HG03108 (cell line): ENCODE measurements at regions not wholly inside any gene's neighbourhood (a gene's known extent, or its start where the extent isn't known, plus 50 kb on each side); places are given as distances from the start of the nearest gene placed in this dataset.

ENCODE experiments used
- ATAC-seq: cut with Tn5 transposase; IDR thresholded peaks from one replicate; pipeline ENCODE4 v1.9.1; 2021; ENCODE audit warnings: moderate library complexity; ENCODE audit not compliant: unreplicated experiment

- no peak for ATAC-seq
Observed at GRCh38 chr18:55121397-55122170, 162.3 kb upstream of the CCDC68 start.

DNA sequence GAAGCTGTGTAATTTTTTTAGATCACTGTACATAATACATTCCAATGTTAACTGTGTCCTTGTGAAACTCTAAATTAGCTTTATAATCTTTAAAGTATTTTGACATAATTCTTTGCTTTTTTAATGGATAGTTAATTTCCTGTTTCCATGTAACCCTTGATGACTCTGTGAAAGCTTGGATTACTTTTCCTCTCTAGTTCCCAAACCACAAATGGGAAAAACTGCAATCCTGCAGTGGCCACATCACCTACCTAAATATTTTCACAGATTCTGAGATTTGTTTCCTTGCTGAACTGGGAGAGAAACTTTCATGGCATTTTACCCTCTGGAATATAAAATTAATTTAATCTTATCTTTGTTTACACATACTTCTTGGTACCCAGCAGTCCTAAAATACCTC lies 161.6 kb upstream of the CCDC68 start:
- ATAC-seq: no peak

- ATAC-seq: no peak
Observed at GRCh38 chr18:55119434-55119833, 160.2 kb upstream of the CCDC68 start.

DNA sequence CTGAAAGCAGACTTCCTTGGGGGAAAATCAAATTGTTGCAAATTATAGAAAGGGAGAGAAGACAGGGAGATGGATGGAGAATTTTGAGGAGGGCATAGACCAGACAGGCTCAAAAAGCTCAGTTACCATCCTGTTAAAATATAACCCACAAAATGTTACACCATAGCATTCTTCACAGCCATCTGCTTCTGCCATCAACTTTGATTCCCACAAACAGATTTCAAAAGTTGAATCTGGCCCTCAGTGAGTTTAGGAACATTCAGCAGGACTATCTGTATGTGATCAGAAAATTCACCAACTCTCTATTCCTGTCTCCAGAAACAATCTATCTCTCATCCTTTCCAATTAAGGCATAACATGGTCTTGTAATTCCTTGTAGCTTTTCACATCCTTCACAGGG lies 159.8 kb upstream of the CCDC68 start:
- no peak for ATAC-seq

GRCh38 chr18:55116863-55117262 lies 157.6 kb upstream of the CCDC68 start:
- no peak for ATAC-seq

- ATAC-seq: no peak
Observed at GRCh38 chr18:55115606-55116005, 156.3 kb upstream of the CCDC68 start.

DNA sequence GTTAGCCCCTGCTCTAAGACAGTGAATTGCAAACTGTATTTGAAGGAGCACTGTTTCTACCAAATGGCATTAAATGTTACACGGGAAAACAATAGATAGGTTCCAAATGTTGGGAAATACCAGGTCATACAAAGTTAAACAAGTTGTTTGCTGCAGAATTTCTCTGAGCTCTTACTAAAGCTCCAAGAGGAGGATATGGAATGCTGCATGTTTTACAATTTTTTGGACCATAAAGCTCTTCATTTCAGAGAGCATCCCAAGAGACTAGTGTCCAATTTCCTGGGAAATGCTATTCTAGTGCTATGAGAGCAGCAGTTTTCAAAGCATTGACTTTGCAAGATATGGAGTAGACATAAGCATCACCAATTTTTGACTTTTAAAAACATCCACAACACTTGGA lies 155.6 kb upstream of the CCDC68 start:
- ATAC-seq: no peak

DNA sequence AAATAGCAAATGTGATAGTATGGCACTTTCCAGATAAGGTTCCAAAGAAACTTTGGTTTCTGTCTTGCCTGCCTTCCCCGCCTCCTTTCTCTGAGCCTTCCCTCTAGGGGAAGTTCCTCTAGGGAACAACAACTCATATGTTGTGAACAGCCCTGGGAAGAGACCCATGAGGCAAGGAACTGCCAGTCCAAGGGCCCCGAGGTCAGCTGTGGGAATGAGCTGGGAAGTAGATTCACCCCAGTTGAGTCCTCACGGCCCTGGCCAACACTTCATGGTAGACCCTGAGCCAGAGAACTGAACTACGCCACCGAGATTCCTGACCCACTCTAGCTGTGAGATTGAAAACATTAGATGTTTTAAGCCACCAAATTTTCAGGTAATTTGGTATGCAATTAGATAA lies 154.5 kb upstream of the CCDC68 start:
- ATAC-seq: no peak

DNA sequence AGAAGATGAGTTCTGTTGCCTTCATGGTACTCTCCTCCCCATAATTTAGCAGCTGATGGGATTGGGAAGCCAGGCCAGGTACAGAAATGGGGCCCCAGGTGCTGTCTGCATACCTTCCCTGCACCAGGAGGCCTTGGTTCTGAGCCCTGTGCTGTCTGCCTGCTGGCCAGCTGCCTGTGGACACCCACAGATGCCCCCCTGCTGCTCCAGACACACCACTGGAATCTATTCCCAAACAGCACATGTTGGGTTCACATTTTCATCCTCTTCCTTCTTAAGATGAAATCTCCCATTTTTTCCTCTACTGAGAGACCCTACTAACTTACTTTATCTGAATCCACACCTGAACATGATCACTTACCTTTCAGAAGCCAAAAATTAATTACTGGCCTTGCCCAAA lies 152.0 kb upstream of the CCDC68 start:
- ATAC-seq: no peak

DNA sequence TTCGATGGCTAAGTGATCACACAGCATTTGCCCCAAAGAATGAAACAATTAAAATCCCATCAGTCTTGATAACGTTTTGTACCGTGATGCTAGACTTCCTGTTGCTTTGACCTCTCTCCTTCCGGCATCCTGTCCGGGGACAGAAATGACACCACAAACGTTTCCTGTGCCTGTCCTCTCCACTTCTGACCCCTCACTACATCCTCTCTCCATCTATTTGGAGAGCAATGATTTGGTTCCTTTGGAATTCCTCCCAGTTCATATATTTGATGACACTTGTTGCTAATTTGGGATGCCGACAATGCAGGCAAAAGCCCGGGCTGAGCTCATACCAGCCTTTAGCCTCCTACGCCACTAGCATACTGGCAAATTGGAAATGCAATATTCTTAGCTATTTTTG lies 151.2 kb upstream of the CCDC68 start:
- ATAC-seq: no peak

- no peak for ATAC-seq
Observed at GRCh38 chr18:55109818-55110414, 150.7 kb upstream of the CCDC68 start.

DNA sequence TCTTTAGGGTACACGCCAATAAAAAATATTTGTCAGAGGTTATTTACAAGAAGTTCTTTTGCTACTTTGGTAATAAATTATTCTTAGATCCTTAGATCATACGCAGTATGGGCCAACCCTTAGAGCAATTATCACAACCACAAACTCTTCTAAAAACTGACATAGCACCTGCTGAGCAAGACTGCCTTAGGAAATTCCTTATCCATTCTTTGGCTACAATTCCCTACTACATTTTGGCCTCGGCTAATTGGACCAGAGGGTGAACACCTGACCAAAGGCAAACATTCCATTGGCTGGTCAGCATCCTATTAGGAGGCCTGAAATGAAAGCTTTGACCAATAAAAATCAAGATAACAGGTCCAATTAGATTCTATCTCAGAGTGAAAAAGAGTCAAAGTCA lies 147.6 kb upstream of the CCDC68 start:
- no peak for ATAC-seq

GRCh38 chr18:55106466-55106865 lies 147.2 kb upstream of the CCDC68 start:
- ATAC-seq: no peak

DNA sequence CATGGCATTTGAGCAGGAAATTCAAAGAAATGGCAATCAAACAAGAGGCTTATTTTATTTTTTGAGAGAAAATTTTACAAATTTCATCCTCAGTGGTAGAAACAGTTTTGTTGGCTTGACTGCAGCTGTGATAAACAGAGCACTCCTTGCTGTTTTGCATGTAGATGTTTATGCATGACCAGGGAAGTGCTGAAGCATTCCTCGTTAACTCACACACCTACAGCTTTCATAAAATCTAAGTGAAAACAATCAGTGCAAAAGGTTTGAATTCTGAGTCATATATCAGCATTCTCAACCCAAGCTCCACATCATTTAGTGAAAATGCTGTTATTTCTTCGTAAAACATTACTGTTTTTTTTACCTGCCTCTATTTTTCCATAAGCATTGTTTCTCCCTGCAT lies 146.6 kb upstream of the CCDC68 start:
- no peak for ATAC-seq

GRCh38 chr18:55102958-55103456 lies 143.7 kb upstream of the CCDC68 start:
- ATAC-seq: no peak

- no peak for ATAC-seq
Observed at GRCh38 chr18:55102501-55102900, 143.2 kb upstream of the CCDC68 start.

DNA sequence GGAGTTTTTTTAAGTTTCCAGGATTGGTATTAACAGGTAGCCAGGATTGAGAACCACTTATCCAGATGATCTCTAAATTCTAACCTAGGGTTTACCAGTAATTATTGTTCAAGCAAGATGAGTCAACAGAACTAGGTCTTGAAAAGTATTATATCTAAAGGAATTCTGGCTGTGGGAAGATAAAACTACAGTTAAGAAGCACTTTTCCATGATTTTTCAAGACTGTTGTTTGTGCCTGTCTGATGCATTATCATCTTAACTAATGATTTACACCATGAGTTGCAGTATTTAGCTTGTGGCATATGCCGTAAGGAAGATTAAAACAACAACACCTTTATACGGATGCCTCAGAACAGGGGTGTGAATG lies 142.2 kb upstream of the CCDC68 start:
- no peak for ATAC-seq

GRCh38 chr18:55100817-55101457 lies 141.7 kb upstream of the CCDC68 start:
- ATAC-seq: no peak

DNA sequence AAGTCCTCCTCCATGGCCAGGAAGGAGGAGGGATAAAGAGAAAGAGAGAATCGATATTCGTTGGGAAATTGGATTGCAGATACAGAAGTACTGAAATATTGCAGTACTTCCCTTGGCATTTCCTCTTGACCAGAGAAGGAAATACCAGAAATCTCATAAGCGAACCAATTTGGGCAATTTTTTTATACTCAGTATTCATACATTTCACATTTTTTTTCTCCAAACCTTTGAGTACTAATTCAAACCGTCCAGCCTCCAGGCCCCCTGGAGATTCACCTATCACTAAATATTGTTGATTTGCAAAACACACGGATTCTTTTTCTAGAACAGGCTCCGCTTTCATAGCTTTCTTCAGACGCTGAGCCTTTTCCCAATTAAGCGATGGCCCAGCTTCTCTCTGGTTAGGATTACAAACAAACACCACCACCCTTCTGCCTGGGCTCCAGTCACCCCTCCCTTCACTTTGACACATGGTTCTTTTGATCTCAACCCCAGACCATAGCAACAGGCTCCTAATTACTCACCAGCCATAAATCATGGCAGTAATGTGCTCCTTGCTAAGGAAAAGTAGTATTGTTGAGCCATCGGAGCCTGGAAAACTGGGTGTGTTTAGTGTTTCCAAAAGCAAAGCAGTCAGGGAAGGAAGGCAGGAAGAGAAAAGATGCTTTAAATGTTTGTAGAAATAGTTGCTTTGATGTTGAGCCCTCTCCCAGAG lies 138.4 kb upstream of the CCDC68 start:
- ATAC-seq: no peak

DNA sequence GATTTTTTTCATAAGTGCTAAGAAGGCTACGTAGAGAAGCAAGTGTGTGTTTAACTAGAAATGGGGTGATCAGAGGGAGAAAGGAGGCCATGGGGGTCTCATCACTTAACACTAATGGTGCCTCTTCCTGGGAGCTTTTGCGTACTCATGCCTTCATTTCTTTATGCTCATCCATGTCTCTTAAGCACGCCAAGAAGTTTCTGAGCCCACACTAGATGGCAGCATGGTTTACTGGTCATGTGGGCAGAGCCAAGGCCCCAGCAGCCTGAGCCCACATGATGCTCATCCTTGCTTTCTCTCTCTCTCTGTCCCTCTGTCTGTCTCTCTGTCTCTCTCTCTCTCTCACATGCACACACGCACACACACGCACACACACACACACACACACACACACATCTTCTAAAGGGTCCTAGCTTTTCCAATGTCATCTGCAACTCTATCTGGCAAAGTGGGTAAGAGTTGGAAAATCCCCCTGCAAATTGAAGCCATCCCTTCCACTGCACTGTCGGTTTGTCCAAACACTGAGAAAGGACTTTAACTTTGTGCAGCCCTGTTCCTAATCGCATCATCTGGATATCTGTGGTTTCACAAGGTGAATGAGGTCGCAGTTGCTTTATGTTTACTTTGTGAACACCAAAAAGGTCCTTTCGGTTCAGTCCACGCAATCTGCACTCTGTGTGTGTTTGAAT lies 137.1 kb upstream of the CCDC68 start:
- ATAC-seq: no peak

GRCh38 chr18:55095584-55095983 lies 136.3 kb upstream of the CCDC68 start:
- ATAC-seq: no peak
